ENCODE measurements at regions not wholly inside any gene's neighbourhood (a gene's known extent, or its start where the extent isn't known, plus 50 kb on each side); places are given as distances from the start of the nearest gene placed in this dataset.
"Not testable (repeated sequence)": the region's sequence is repeated elsewhere in the genome, so short reads cannot be mapped to it uniquely, and the experiment has no call there.

DNA sequence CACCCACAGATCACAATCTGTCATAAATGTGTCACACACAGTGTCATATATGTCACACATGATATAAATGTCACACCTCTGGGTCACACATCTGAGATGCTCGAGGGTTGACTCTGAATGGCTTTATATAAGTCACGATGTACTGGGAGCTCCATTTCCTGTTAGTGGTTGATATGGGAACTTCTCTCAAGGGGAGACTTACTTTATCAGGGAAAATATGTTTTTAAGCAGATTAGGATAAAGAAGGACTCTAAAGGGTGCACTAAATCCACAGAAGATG is 83.9 kb upstream of the MEF2A start:
- DNase-seq (ENCODE audit: extremely low read depth in 1 of 2, low read depth in 1 of 2) = no peak

DNA sequence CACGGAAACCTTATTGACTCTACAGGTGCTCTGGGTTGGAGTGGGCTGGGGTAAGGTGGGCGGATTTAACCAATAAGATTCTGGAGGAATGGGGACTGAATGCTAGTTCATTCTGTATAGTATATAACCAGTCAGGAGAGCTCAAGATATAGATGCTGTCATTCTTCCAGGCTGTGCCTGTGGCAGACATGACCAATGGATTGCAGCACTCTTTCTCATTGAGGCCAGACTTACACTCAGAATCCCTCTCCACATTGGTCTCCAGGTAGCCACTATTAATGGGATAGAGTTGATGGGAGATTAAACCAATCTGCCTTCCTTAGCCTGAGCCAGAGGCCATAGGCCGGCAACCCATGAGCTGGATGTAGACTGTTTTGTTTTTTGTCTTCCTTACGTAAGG is 82.8 kb upstream of the MEF2A start:
- DNase-seq (ENCODE audit: extremely low read depth in 1 of 2, low read depth in 1 of 2) = no peak

- no peak for DNase-seq (ENCODE audit: extremely low read depth in 1 of 2, low read depth in 1 of 2)
These were observed 80.4 kb upstream of the MEF2A start for GRCh38 chr15:99485153-99485961.

- DNase-seq (ENCODE audit: extremely low read depth in 1 of 2, low read depth in 1 of 2) = no peak
These were observed 79.8 kb upstream of the MEF2A start for GRCh38 chr15:99485992-99486370.

- DNase-seq (ENCODE audit: extremely low read depth in 1 of 2, low read depth in 1 of 2) = no peak
These were observed 79.1 kb upstream of the MEF2A start for GRCh38 chr15:99486371-99487336.

- no peak for DNase-seq (ENCODE audit: extremely low read depth in 1 of 2, low read depth in 1 of 2)
These were observed 78.5 kb upstream of the MEF2A start for GRCh38 chr15:99487337-99487730.

- no peak for DNase-seq (ENCODE audit: extremely low read depth in 1 of 2, low read depth in 1 of 2)
These were observed 73.5 kb upstream of the MEF2A start for GRCh38 chr15:99492275-99492674.

DNA sequence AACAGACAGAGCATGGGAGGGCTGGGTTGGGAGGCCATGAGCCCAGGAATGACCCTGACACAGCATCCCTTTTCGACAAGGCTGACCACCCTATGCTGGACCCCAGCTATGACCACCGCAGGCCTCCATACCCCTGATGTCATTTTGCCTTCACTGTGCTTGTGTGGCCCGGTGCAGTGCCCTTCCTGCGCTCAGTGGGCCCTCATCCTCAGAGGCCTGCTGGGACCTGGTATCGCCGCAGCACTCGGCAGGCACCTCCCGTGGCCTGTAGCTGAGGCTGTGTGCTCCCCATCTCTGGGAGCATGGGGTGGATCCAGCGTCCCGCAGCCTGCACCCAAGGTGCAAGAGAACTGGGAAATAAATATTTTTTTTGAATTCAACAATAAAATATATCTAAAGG is 73.1 kb upstream of the MEF2A start:
- no peak for DNase-seq (ENCODE audit: extremely low read depth in 1 of 2, low read depth in 1 of 2)

DNA sequence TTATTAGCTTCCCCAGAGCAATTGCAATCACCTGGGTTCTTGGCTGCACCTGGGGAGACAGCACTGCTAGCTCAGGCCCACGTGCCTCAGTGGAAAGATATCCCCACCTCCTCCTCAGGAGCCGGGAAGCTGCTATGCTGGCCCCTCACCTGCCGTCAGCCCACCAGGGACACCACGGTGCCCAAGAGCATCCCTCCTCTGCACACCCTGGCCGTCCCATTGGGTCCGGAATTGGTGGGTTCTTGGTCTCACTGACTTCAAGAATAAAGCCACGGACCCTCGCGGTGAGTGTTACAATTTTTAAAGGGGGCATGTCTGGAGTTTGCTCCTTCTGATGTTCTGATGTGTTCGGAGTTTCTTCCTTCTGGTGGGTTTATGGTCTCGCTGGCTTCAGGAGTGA is 72.3 kb upstream of the MEF2A start:
- DNase-seq (ENCODE audit: extremely low read depth in 1 of 2, low read depth in 1 of 2) = no peak

- not testable (repeated sequence) for DNase-seq (ENCODE audit: extremely low read depth in 1 of 2, low read depth in 1 of 2)
These were observed 71.1 kb upstream of the MEF2A start for GRCh38 chr15:99494536-99495233.

GRCh38 chr15:99495430-99496301 is 70.1 kb upstream of the MEF2A start:
- DNase-seq (ENCODE audit: extremely low read depth in 1 of 2, low read depth in 1 of 2) = no peak

- DNase-seq (ENCODE audit: extremely low read depth in 1 of 2, low read depth in 1 of 2) = no peak
These were observed 69.5 kb upstream of the MEF2A start for GRCh38 chr15:99496302-99496629.

DNA sequence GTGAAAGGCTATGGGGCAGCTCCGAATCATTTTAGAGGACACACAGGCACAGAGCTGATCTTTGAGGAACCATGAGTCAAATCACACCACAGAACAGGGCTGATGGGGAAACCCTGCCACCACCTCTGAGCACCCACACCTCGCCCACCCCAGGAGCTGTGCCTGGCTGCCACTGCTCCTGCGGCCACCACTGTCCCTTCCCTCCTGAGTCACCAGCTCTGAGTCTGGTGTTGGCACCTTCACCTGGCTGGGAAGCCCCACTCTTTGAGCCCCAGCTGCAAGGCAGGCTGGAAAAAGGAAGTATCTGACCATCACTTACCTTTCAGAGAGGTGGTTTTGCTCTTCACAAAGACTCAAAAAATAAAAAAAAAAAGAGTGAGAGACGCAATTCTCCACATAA is 63.6 kb upstream of the MEF2A start:
- DNase-seq (ENCODE audit: extremely low read depth in 1 of 2, low read depth in 1 of 2) = no peak

GRCh38 chr15:99502661-99503060 is 63.1 kb upstream of the MEF2A start:
- no peak for DNase-seq (ENCODE audit: extremely low read depth in 1 of 2, low read depth in 1 of 2)

GRCh38 chr15:99503411-99503810 is 62.4 kb upstream of the MEF2A start:
- no peak for DNase-seq (ENCODE audit: extremely low read depth in 1 of 2, low read depth in 1 of 2)

GRCh38 chr15:99504071-99504822 is 61.5 kb upstream of the MEF2A start:
- no peak for DNase-seq (ENCODE audit: extremely low read depth in 1 of 2, low read depth in 1 of 2)

GRCh38 chr15:99504823-99505551 is 60.8 kb upstream of the MEF2A start:
- no peak for DNase-seq (ENCODE audit: extremely low read depth in 1 of 2, low read depth in 1 of 2)

- no peak for DNase-seq (ENCODE audit: extremely low read depth in 1 of 2, low read depth in 1 of 2)
These were observed 59.4 kb upstream of the MEF2A start for GRCh38 chr15:99506399-99506798.

GRCh38 chr15:99507016-99507503 is 58.7 kb upstream of the MEF2A start:
- DNase-seq (ENCODE audit: extremely low read depth in 1 of 2, low read depth in 1 of 2) = no peak

Measured in activated CD8-positive, alpha-beta memory T cell treated with anti-CD3 and anti-CD28 coated beads for 1 hour (primary cell).